ENCODE measurements at regions not wholly inside any gene's neighbourhood (a gene's known extent, or its start where the extent isn't known, plus 50 kb on each side); places are given as distances from the start of the nearest gene placed in this dataset.

DNA sequence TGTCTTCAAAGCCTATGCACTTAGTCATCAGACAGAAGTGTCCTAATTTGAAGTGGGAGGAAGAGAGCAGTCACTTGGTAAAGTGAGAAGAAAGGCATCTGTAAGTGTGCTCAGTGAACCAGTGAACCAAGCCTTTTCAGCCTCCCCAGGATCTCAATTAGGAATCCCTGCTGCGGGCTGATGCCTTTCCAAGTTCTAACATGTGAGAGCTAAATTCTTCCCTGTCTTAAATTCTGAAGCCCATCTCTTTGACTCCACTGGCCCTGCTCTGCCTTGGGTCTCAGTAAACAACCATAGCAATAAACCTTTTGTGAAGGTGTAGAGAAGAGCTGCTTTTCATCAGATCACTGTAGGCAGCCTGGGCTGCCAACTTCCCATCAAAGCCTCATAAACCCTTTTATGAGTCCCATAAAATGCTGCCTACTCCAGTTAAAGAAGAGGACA, 701.2 kb upstream of the LCORL start:
- Histone ChIP-seq H3K4me2 (no peak overlapping the region), H3F3A (ENCODE audit: insufficient read depth, low read depth) (no peaks in the 10 kb centered on the region), H3K4me1 (replicated peaks; ENCODE audit: insufficient read depth) (no peaks in the 10 kb centered on the region), H3K27me3 (ENCODE audit: insufficient read depth, low read depth) (no peaks in the 10 kb centered on the region), H3K27ac (no peak overlapping the region), H3K9me2 (ENCODE audit: insufficient read depth) (no peaks in the 10 kb centered on the region), H3K9me3 (ENCODE audit: insufficient read depth, low read depth) (no peaks in the 10 kb centered on the region), H3K79me2 (ENCODE audit: low read depth) (no peaks in the 10 kb centered on the region), H4K20me1 (ENCODE audit: insufficient read depth) (no peaks in the 10 kb centered on the region), H3K36me3 (ENCODE audit: low read depth) (no peaks in the 10 kb centered on the region), H3K4me3 (no peak overlapping the region), H2AFZ (no peak overlapping the region)
- TF ChIP-seq EZH2 (IDR thresholded peaks at IDR 0.05; ENCODE audit: low read depth) (no peak), CTCF (conservative IDR thresholded peaks at IDR 0.05) (no peak)
- CTCF ChIA-PET, result no interaction called here
- POLR2A ChIA-PET (ENCODE audit: unreplicated experiment), result no interaction called here
- intact Hi-C loops (cut with micrococcal nuclease; ENCODE audit: unreplicated experiment), result no loop called here
- no peak for DNase-seq
- BruUV-seq (replicated peaks), result no TSS peak

DNA sequence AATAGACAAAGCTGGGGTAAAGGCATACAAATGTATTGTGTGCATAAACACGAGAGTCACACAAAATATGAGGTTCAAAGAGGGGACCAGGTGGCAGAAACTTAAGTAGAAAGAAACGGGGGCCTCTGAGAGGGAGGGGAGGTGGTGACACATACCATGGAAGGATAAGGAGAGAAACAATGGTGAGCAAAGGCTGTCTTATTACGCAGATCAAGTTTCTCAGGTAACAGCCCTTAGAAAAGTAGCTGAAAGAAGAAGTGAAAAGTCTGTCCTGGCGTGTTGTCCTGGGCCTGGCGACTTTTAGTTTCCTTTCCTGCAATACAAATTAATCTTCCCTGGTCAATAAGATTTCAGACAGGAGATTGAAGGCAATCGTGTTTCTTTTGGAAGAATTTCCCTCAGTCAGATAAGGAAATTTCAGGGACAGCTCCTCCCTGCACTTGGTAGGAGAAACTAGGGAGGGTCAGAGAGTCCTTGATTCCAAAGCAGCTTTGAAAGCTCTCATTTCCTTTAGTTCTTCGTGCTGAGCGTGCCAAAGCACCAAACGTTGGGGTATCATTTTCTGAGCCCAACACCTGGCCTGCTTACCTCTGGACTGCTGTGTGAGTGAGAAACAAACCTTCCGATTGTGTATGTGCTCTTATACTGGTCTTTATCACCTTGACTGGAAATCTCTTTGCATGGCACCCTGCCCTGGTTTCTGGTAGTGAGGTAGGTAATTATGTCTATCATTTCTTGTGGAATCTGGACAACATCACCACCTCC, 676.7 kb upstream of the LCORL start:
- no peaks in the 10 kb centered on the region for H3K4me1 ChIP-seq (replicated peaks; ENCODE audit: insufficient read depth)
- no peaks in the 10 kb centered on the region for H4K20me1 ChIP-seq (ENCODE audit: insufficient read depth)
- no peaks in the 10 kb centered on the region for H3K9me2 ChIP-seq (ENCODE audit: insufficient read depth)
- H2AFZ ChIP-seq, result no peak overlapping the region
- CTCF ChIA-PET, result no interaction called here
- DNase-seq, result no peak
- H3K27me3 ChIP-seq (ENCODE audit: insufficient read depth, low read depth), result no peaks in the 10 kb centered on the region
- BruUV-seq (replicated peaks), result no TSS peak
- no peaks in the 10 kb centered on the region for H3F3A ChIP-seq (ENCODE audit: insufficient read depth, low read depth)
- no peaks in the 10 kb centered on the region for H3K9me3 ChIP-seq (ENCODE audit: insufficient read depth, low read depth)
- no peak for TF ChIP-seq CTCF (conservative IDR thresholded peaks at IDR 0.05)
- TF ChIP-seq EZH2 (IDR thresholded peaks at IDR 0.05; ENCODE audit: low read depth), result no peak
- no peaks in the 10 kb centered on the region for H3K79me2 ChIP-seq (ENCODE audit: low read depth)
- no peaks in the 10 kb centered on the region for H3K36me3 ChIP-seq (ENCODE audit: low read depth)
- POLR2A ChIA-PET (ENCODE audit: unreplicated experiment), result no interaction called here
- intact Hi-C loops (cut with micrococcal nuclease; ENCODE audit: unreplicated experiment), result no loop called here
- no peak overlapping the region for H3K27ac ChIP-seq
- H3K4me3 ChIP-seq, result no peak overlapping the region
- no peak overlapping the region for H3K4me2 ChIP-seq

DNA sequence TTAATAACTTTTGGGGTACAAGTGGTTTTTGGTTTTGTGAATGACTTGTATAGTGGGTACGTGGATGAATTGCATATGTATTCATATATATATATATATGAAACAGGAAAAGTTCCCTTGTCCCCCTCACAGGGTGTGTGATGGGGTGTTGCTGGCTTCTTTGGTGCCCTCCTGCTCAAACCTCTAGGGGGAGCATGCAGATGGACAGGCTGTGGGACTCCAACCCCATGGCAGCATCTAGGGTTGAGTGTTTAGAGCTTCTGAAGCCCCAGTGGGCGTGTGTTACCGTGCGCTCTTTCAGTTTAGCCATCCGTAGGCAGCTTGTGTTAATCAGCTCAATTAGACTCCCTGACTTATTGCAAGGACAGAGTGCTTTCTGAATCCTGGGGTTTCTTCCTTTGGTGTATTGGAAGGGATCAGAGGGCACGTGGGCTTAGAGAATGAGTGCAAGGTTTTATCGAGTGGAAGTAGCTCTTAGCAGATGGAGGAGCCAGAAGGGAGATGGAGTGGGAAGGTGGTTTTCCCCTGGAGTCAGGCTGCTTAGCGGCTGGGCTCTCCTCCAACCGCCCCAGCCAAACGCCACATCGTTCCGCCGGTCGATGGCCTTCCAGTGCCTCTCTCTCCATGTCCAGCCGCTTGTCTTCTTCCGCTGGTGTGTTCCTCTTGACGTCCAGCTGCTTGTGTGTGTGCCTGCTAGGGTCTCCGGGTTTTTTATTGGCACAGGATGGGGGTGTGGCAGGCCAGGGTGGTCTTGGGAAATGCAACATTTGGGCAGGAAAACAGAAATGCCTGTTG, 674.4 kb upstream of the LCORL start:
- Histone ChIP-seq H3F3A (ENCODE audit: insufficient read depth, low read depth) (no peaks in the 10 kb centered on the region), H3K36me3 (ENCODE audit: low read depth) (no peaks in the 10 kb centered on the region), H3K9me3 (ENCODE audit: insufficient read depth, low read depth) (no peaks in the 10 kb centered on the region), H3K27me3 (ENCODE audit: insufficient read depth, low read depth) (no peaks in the 10 kb centered on the region), H2AFZ (no peak overlapping the region), H3K4me2 (no peak overlapping the region), H3K4me3 (no peak overlapping the region), H3K4me1 (replicated peaks; ENCODE audit: insufficient read depth) (no peaks in the 10 kb centered on the region), H3K79me2 (ENCODE audit: low read depth) (no peaks in the 10 kb centered on the region), H4K20me1 (ENCODE audit: insufficient read depth) (no peaks in the 10 kb centered on the region), H3K9me2 (ENCODE audit: insufficient read depth) (no peaks in the 10 kb centered on the region), H3K27ac (no peak overlapping the region)
- ChIA-PET POLR2A (ENCODE audit: unreplicated experiment) (no interaction called here), CTCF (no interaction called here)
- BruUV-seq (replicated peaks), result no TSS peak
- intact Hi-C loops (cut with micrococcal nuclease; ENCODE audit: unreplicated experiment), result no loop called here
- TF ChIP-seq CTCF (conservative IDR thresholded peaks at IDR 0.05) (no peak), EZH2 (IDR thresholded peaks at IDR 0.05; ENCODE audit: low read depth) (no peak)
- no peak for DNase-seq

Data from PC-9 (cell line).